H9 (cell line): ENCODE measurements at regions not wholly inside any gene's neighbourhood (a gene's known extent, or its start where the extent isn't known, plus 50 kb on each side); places are given as distances from the start of the nearest gene placed in this dataset.

Source experiments
- DNase-seq: peaks from one replicate; pipeline ENCODE4 v3.0.0-alpha.2; 2017
- H2AFZ ChIP-seq: one replicate; pipeline ENCODE4 v1.6.1; 2013; ENCODE audit warnings: mild to moderate bottlenecking, low read length, control low read depth, moderate library complexity
- H2AK5ac ChIP-seq: 2 replicates; pipeline ENCODE4 v1.6.1; 2013; ENCODE audit warnings: low read length, control low read depth, mixed read lengths; ENCODE audit not compliant: insufficient read length
- H2BK120ac ChIP-seq: one replicate; pipeline ENCODE4 v1.6.1; 2013; ENCODE audit warnings: low read depth, mild to moderate bottlenecking, low read length, control low read depth, inconsistent platforms; ENCODE audit not compliant: poor library complexity, severe bottlenecking
- H2BK12ac ChIP-seq: 2 replicates; pipeline ENCODE4 v1.6.1; 2013; ENCODE audit warnings: low read length, control low read depth, mixed read lengths, low read depth; ENCODE audit not compliant: insufficient read length
- H2BK15ac ChIP-seq: 2 replicates; pipeline ENCODE4 v1.6.1; 2013; ENCODE audit warnings: low read depth, low read length, control low read depth
- H2BK20ac ChIP-seq: one replicate; pipeline ENCODE4 v1.6.1; 2013; ENCODE audit warnings: low read depth, mild to moderate bottlenecking, low read length, control low read depth, inconsistent platforms; ENCODE audit not compliant: poor library complexity, severe bottlenecking
- H2BK5ac ChIP-seq: 2 replicates; pipeline ENCODE4 v1.6.1; 2013; ENCODE audit warnings: low read length, control low read depth, mixed read lengths; ENCODE audit not compliant: insufficient read length
- H3K14ac ChIP-seq: 2 replicates; pipeline ENCODE4 v1.6.1; 2013; ENCODE audit warnings: low read length, control low read depth; ENCODE audit not compliant: insufficient read depth
- H3K18ac ChIP-seq: 2 replicates; pipeline ENCODE4 v1.6.1; 2013; ENCODE audit warnings: low read depth, mild to moderate bottlenecking, mixed read lengths, low read length, control low read depth; ENCODE audit not compliant: insufficient read length
- H3K23ac ChIP-seq: 2 replicates; pipeline ENCODE4 v1.6.1; 2013; ENCODE audit warnings: low read length, control low read depth, mixed read lengths, low read depth; ENCODE audit not compliant: insufficient read length
- H3K23me2 ChIP-seq: 2 replicates; pipeline ENCODE4 v1.6.1; 2013; ENCODE audit warnings: low read depth, mild to moderate bottlenecking, mixed read lengths, low read length, control low read depth; ENCODE audit not compliant: insufficient read length, poor library complexity, severe bottlenecking
- H3K27ac ChIP-seq: 2 replicates; pipeline ENCODE4 v1.5.1; 2013; ENCODE audit warnings: low read length, control low read depth, mixed read lengths, low read depth; ENCODE audit not compliant: insufficient read length
- H3K27me3 ChIP-seq: 2 replicates; pipeline ENCODE4 v1.6.1; 2013; ENCODE audit warnings: low read length, control low read depth, inconsistent platforms; ENCODE audit not compliant: insufficient read depth
- H3K4ac ChIP-seq: 2 replicates; pipeline ENCODE4 v1.6.1; 2013; ENCODE audit warnings: low read depth, mild to moderate bottlenecking, control low read depth, inconsistent platforms, low read length, moderate library complexity
- H3K4me1 ChIP-seq: 2 replicates; pipeline ENCODE4 v1.6.1; 2013; ENCODE audit warnings: low read length, control low read depth, inconsistent platforms; ENCODE audit not compliant: insufficient read depth
- H3K4me2 ChIP-seq: 2 replicates; pipeline ENCODE4 v1.6.1; 2013; ENCODE audit warnings: low read length, control low read depth, mixed read lengths; ENCODE audit not compliant: insufficient read length, insufficient read depth
- H3K56ac ChIP-seq: 2 replicates; pipeline ENCODE4 v1.6.1; 2013; ENCODE audit warnings: low read depth, mild to moderate bottlenecking, mixed read lengths, low read length, control low read depth; ENCODE audit not compliant: insufficient read length
- H3K79me1 ChIP-seq: 2 replicates; pipeline ENCODE4 v1.6.1; 2013; ENCODE audit warnings: low read depth, mild to moderate bottlenecking, moderate library complexity, low read length, control low read depth, inconsistent platforms; ENCODE audit not compliant: insufficient read depth, poor library complexity, severe bottlenecking
- H3K79me2 ChIP-seq: 2 replicates; pipeline ENCODE4 v1.6.1; 2013; ENCODE audit warnings: low read length, control low read depth, inconsistent platforms; ENCODE audit not compliant: insufficient read depth
- H3K9ac ChIP-seq: 2 replicates; pipeline ENCODE4 v1.6.1; 2013; ENCODE audit warnings: low read length, control low read depth, mixed read lengths; ENCODE audit not compliant: insufficient read length; ENCODE audit errors: extremely low read depth
- H3K9me3 ChIP-seq: one replicate; pipeline ENCODE4 v1.6.1; 2013; ENCODE audit warnings: low read depth, low read length, inconsistent platforms; ENCODE audit not compliant: control insufficient read depth
- H3T11ph ChIP-seq: one replicate; pipeline ENCODE4 v1.6.1; 2013; ENCODE audit warnings: mild to moderate bottlenecking, low read length, control low read depth, inconsistent platforms
- H4K20me1 ChIP-seq: one replicate; pipeline ENCODE4 v1.6.1; 2013; ENCODE audit not compliant: control insufficient read depth, insufficient read length, insufficient read depth
- H4K5ac ChIP-seq: 2 replicates; pipeline ENCODE4 v1.6.1; 2013; ENCODE audit warnings: low read depth, mild to moderate bottlenecking, mixed read lengths, low read length, control low read depth; ENCODE audit not compliant: insufficient read length
- H4K8ac ChIP-seq: replicated peaks from 2 replicates; pipeline ENCODE4 v1.6.1; 2013; ENCODE audit warnings: low read length, control low read depth, mixed read lengths, low read depth; ENCODE audit not compliant: insufficient read length
- H4K91ac ChIP-seq: 2 replicates; pipeline ENCODE4 v1.6.1; 2013; ENCODE audit warnings: low read depth, mild to moderate bottlenecking, moderate library complexity, mixed read lengths, low read length, control low read depth; ENCODE audit not compliant: insufficient read length
- H3K27ac Mint-ChIP-seq, 3 experiments: 2 replicates in 2 of 3; 3 replicates in 1 of 3; pipeline ENCODE4 v1.8.0; 2020 to 2021; ENCODE audit warnings: mixed read lengths in 3 of 3, mild to moderate bottlenecking in 1 of 3, moderate library complexity in 1 of 3
- H3K27me3 Mint-ChIP-seq: 2 replicates; pipeline ENCODE4 v1.8.0; 2021; ENCODE audit warnings: low read depth, mild to moderate bottlenecking, moderate library complexity, mixed read lengths
- H3K36me3 Mint-ChIP-seq, 3 experiments: 2 replicates in 2 of 3; 3 replicates in 1 of 3; pipeline ENCODE4 v1.8.0; 2020 to 2021; ENCODE audit warnings: low read depth in 3 of 3, mixed read lengths in 3 of 3; ENCODE audit not compliant: insufficient read depth in 1 of 3
- H3K4me1 Mint-ChIP-seq, 2 experiments: 2 replicates each; pipeline ENCODE4 v1.8.0; 2020; ENCODE audit warnings: mixed read lengths in 2 of 2
- H3K4me3 Mint-ChIP-seq, 2 experiments: 2 replicates in 1 of 2; 3 replicates in 1 of 2; pipeline ENCODE4 v1.8.0; 2020 to 2021; ENCODE audit warnings: mild to moderate bottlenecking in 2 of 2, mixed read lengths in 2 of 2, moderate library complexity in 1 of 2
- H3K9me3 Mint-ChIP-seq, 2 experiments: 2 replicates in 1 of 2; 3 replicates in 1 of 2; pipeline ENCODE4 v1.8.0; 2020; ENCODE audit warnings: mild to moderate bottlenecking in 2 of 2, mixed read lengths in 2 of 2, moderate library complexity in 1 of 2
- WGBS: extraction: QIAGEN DNeasy Blood & Tissue Kit; methylation state at CpG from one replicate; pipeline ENCODE4 v1.1.7; 2013; ENCODE audit warnings: missing lambda C conversion rate, low lambda C conversion rate, mixed read lengths; ENCODE audit not compliant: insufficient read length; ENCODE audit errors: extremely low coverage; 5-methylcytosine and 5-hydroxymethylcytosine counted together
- TF ChIP-seq, protein P1 (sequence below): fragments of 200-600 bp; sonication (generic); conservative IDR thresholded peaks from 3 replicates; pipeline ENCODE4 v1.8.0; 2021; ENCODE audit warnings: antibody characterized with exemption, mild to moderate bottlenecking

DNA sequence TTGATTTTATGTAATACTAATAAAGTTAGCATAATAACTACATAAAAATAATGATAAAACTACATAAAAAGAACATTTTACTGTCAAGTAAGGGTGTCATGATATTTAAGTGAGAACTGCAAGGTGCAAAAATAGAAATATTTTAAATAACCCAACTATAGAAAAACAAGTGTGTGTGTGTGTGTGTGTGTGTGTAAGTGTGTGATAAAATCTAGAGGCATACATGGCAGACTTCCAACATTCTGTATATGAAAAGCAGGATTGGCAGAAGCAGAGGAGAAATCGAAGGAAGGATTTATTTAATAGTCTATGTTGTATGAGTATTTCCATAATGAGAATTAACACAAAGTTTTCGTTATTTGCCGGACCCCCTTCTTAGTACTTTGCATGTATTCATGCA is 334.1 kb downstream of the KCNJ2 start:
- Histone ChIP-seq H3K4ac (no peak overlapping the region), H3K9me3 (no peaks in the 10 kb centered on the region), H3K4me2 (no peak overlapping the region), H4K91ac (no peak overlapping the region), H2BK12ac (no peak overlapping the region), H3K56ac (no peak overlapping the region), H4K20me1 (no peaks in the 10 kb centered on the region), H2AK5ac (no peak overlapping the region), H2AFZ (no peak overlapping the region), H3K27me3 (no peaks in the 10 kb centered on the region), H2BK120ac (no peak overlapping the region), H3K27ac (no peak overlapping the region), H3K14ac (no peak overlapping the region), H3K23me2 (no peaks in the 10 kb centered on the region), H2BK20ac (no peak overlapping the region), H3K23ac (no peak overlapping the region), H3T11ph (no peak overlapping the region), H2BK5ac (no peak overlapping the region), H3K4me1 (peaks cover 2% of the 10 kb centered on the region; the same call in 1 of the 2 replicates), H2BK15ac (no peak overlapping the region), H3K79me2 (no peaks in the 10 kb centered on the region), H3K18ac (no peak overlapping the region), H3K79me1 (no peaks in the 10 kb centered on the region), H4K5ac (no peak overlapping the region), H4K8ac (no peak overlapping the region), H3K9ac (no peak overlapping the region)
- Mint-ChIP-seq H3K9me3 (no peaks in the 10 kb centered on the region), H3K27ac (no peak overlapping the region), H3K4me1 (peaks cover 21 to 27% of the 10 kb centered on the region in 2 experiments), H3K27me3 (no peaks in the 10 kb centered on the region), H3K4me3 (no peak overlapping the region), H3K36me3 (no peaks in the 10 kb centered on the region)
- TF ChIP-seq, protein P1, sequence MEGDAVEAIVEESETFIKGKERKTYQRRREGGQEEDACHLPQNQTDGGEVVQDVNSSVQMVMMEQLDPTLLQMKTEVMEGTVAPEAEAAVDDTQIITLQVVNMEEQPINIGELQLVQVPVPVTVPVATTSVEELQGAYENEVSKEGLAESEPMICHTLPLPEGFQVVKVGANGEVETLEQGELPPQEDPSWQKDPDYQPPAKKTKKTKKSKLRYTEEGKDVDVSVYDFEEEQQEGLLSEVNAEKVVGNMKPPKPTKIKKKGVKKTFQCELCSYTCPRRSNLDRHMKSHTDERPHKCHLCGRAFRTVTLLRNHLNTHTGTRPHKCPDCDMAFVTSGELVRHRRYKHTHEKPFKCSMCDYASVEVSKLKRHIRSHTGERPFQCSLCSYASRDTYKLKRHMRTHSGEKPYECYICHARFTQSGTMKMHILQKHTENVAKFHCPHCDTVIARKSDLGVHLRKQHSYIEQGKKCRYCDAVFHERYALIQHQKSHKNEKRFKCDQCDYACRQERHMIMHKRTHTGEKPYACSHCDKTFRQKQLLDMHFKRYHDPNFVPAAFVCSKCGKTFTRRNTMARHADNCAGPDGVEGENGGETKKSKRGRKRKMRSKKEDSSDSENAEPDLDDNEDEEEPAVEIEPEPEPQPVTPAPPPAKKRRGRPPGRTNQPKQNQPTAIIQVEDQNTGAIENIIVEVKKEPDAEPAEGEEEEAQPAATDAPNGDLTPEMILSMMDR = no peak
- no peak for DNase-seq
- no CpG with 5 or more reads among the region's 3 CpGs for WGBS
